ENCODE measurements at regions not wholly inside any gene's neighbourhood (a gene's known extent, or its start where the extent isn't known, plus 50 kb on each side); places are given as distances from the start of the nearest gene placed in this dataset.

DNA sequence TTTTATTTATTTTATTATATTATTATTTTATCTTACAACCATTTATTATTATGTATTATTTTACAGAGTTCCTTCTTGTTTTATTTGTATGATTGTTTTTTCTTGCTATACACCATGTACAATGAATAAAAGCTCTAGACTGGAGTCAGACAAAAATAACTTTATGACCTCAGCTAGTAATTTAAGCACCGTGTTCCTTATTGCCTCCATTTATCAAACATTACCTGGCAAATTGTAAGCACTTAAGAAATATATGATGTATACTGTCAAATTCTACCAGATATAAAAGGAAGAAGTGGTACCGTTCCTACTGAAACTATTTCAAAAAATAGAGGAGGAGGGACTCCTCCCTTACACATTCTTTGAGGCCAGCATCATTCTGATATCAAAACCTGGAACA lies 326.9 kb upstream of the NECTIN3 start:
- WGBS, 2 experiments (ENCODE audit: insufficient coverage in 1 of 2, insufficient read length in 1 of 2), result 100% methylated on average over 2 of the region's 2 CpGs; no CpG with 5 or more reads in 1 of the 2 experiments
- Histone ChIP-seq H3K27ac (ENCODE audit: low read depth, low read length) (no peak overlapping the region), H3K9ac (ENCODE audit: extremely low read depth, low read length, poor library complexity, severe bottlenecking) (no peak overlapping the region), H3K4me1 (ENCODE audit: control insufficient read depth, insufficient read depth, low read length) (peaks cover 4% of the 10 kb centered on the region), H3K4me3 (ENCODE audit: low read length) (no peak overlapping the region), H3K9me3 (ENCODE audit: control insufficient read depth, low read length) (peaks cover 12% of the 10 kb centered on the region), H3K36me3 (ENCODE audit: control insufficient read depth, insufficient read depth, low read length) (no peaks in the 10 kb centered on the region), H3K27me3 (ENCODE audit: control insufficient read depth, insufficient read depth, low read length, poor library complexity, severe bottlenecking) (no peaks in the 10 kb centered on the region)
- Mint-ChIP-seq H3K4me1 (peaks cover 22% of the 10 kb centered on the region), H3K4me3 (no peak overlapping the region), H3K36me3 (ENCODE audit: low read depth) (no peaks in the 10 kb centered on the region), H3K27me3 (ENCODE audit: insufficient read depth) (no peaks in the 10 kb centered on the region), H3K27ac (no peak overlapping the region), H3K9me3 (peaks cover 11% of the 10 kb centered on the region)
- no peak for TF ChIP-seq CTCF (conservative IDR thresholded peaks at IDR 0.05)
- DNase-seq, result no peak

GRCh38 chr3:110749006-110749405 lies 322.6 kb upstream of the NECTIN3 start:
- no peak overlapping the region for H3K4me3 ChIP-seq (ENCODE audit: low read length)
- Mint-ChIP-seq H3K36me3 (ENCODE audit: low read depth) (no peaks in the 10 kb centered on the region), H3K9me3 (peaks cover 11% of the 10 kb centered on the region), H3K4me3 (no peak overlapping the region), H3K27ac (no peak overlapping the region), H3K4me1 (peaks cover 9% of the 10 kb centered on the region), H3K27me3 (ENCODE audit: insufficient read depth) (no peaks in the 10 kb centered on the region)
- H3K9me3 ChIP-seq (ENCODE audit: control insufficient read depth, low read length), result peaks cover 12% of the 10 kb centered on the region
- H3K9ac ChIP-seq (ENCODE audit: extremely low read depth, low read length, poor library complexity, severe bottlenecking), result no peak overlapping the region
- no peak overlapping the region for H3K27ac ChIP-seq (ENCODE audit: low read depth, low read length)
- H3K36me3 ChIP-seq (ENCODE audit: control insufficient read depth, insufficient read depth, low read length), result no peaks in the 10 kb centered on the region
- 94 to 97% methylated on average over 6 of the region's 6 CpGs for WGBS, 2 experiments (ENCODE audit: insufficient coverage in 1 of 2, insufficient read length in 1 of 2)
- no peaks in the 10 kb centered on the region for H3K4me1 ChIP-seq (ENCODE audit: control insufficient read depth, insufficient read depth, low read length)
- TF ChIP-seq CTCF (conservative IDR thresholded peaks at IDR 0.05), result no peak
- H3K27me3 ChIP-seq (ENCODE audit: control insufficient read depth, insufficient read depth, low read length, poor library complexity, severe bottlenecking), result no peaks in the 10 kb centered on the region
- no peak for DNase-seq

DNA sequence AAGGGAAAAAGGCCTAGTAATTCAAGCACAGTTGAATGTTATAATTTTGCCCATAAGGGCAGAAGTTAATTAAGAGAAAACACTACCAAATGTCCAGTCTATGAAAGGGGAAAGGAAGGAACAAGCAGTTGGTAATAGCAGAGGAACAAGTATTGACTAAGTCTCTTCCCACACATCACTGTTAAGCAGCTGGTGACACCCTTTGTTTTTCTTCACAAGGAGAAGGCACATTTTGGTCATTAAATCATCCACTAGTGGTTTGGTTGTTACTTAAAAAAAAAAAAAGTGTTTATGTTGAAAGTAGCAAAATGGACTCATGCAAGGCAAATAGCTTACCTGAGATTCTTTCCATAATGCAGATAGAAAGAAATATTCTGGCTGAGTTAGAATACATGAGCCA lies 321.4 kb upstream of the NECTIN3 start:
- DNase-seq, result no peak
- Mint-ChIP-seq H3K9me3 (peaks cover 10% of the 10 kb centered on the region), H3K27ac (no peak overlapping the region), H3K27me3 (ENCODE audit: insufficient read depth) (no peaks in the 10 kb centered on the region), H3K4me1 (peaks cover 17% of the 10 kb centered on the region), H3K36me3 (ENCODE audit: low read depth) (no peaks in the 10 kb centered on the region), H3K4me3 (no peak overlapping the region)
- Histone ChIP-seq H3K27me3 (ENCODE audit: control insufficient read depth, insufficient read depth, low read length, poor library complexity, severe bottlenecking) (no peaks in the 10 kb centered on the region), H3K9ac (ENCODE audit: extremely low read depth, low read length, poor library complexity, severe bottlenecking) (no peak overlapping the region), H3K4me3 (ENCODE audit: low read length) (no peak overlapping the region), H3K36me3 (ENCODE audit: control insufficient read depth, insufficient read depth, low read length) (no peaks in the 10 kb centered on the region), H3K27ac (ENCODE audit: low read depth, low read length) (no peak overlapping the region), H3K4me1 (ENCODE audit: control insufficient read depth, insufficient read depth, low read length) (no peaks in the 10 kb centered on the region), H3K9me3 (ENCODE audit: control insufficient read depth, low read length) (peaks cover 12% of the 10 kb centered on the region)
- no peak for TF ChIP-seq CTCF (conservative IDR thresholded peaks at IDR 0.05)

All from endodermal cell (in vitro differentiated cells).